Vagina (tissue), 2 donors: ENCODE measurements at regions not wholly inside any gene's neighbourhood (a gene's known extent, or its start where the extent isn't known, plus 50 kb on each side); places are given as distances from the start of the nearest gene placed in this dataset.
A peak's percentile ranks its signal among the peaks of the same experiment; 100 is the strongest.

ENCODE experiments used
- DNase-seq, 2 donors: peaks; one replicate each; pipeline ENCODE4 v3.0.0-alpha.2; 2017; ENCODE audit errors: extremely low spot score in 2 of 2
- H3K27ac ChIP-seq: fragments of 200-600 bp; sonication (generic); one replicate; pipeline ENCODE4 v1.5.1; 2019
- H3K27me3 ChIP-seq: fragments of 200-600 bp; sonication (generic); one replicate; pipeline ENCODE4 v1.5.1; 2019
- H3K36me3 ChIP-seq, 2 donors: fragments of 200-600 bp; sonication (generic); one replicate each; pipeline ENCODE4 v1.5.1; 2017 to 2019
- H3K4me1 ChIP-seq: fragments of 200-600 bp; sonication (generic); one replicate; pipeline ENCODE4 v1.5.1; 2019
- H3K4me3 ChIP-seq, 2 donors: fragments of 200-600 bp; sonication (generic); 1 replicate in 1 of 2; 2 replicates in 1 of 2; pipeline ENCODE4 v1.5.1; 2016 to 2019
- H3K9me3 ChIP-seq: fragments of 200-600 bp; sonication (generic); one replicate; pipeline ENCODE4 v1.5.1; 2019
- POLR2A ChIP-seq, 2 donors: fragments of 450-650 bp; IDR thresholded peaks; one replicate each; pipeline ENCODE4 v1.6.1; 2017; ENCODE audit warnings: antibody characterized with exemption in 2 of 2, mild to moderate bottlenecking in 2 of 2, moderate library complexity in 2 of 2
- POLR2AphosphoS5 ChIP-seq, 2 donors: sonication (generic); formaldehyde crosslinking; IDR thresholded peaks; one replicate each; pipeline ENCODE4 v1.9.0; 2017; ENCODE audit warnings: antibody characterized with exemption in 2 of 2, mild to moderate bottlenecking in 2 of 2, low read depth in 1 of 2; ENCODE audit not compliant: insufficient read depth in 1 of 2
- intact Hi-C: fragments of 100-400 bp; cut with DNase I; formaldehyde crosslinking; loops from one replicate; pipeline ENCODE4 v1.15.1; 2023
- TF ChIP-seq, protein P1 (sequence below), 3 experiments: fragments of 450-650 bp in 2 of 3; fragments of 200-600 bp in 1 of 3; sonication (generic) in 1 of 3; IDR thresholded peaks; one replicate each; pipeline ENCODE4 v1.5.1; 2017 to 2019; ENCODE audit warnings: antibody characterized with exemption in 3 of 3, mild to moderate bottlenecking in 2 of 3, moderate library complexity in 2 of 3

GRCh38 chrX:936979-937769, 275.3 kb downstream of the CRLF2 start:
- peak in 1 of 2 donors; percentile 31 for DNase-seq
- H3K27me3 ChIP-seq: no peaks in the 10 kb centered on the region
- TF ChIP-seq, protein P1, sequence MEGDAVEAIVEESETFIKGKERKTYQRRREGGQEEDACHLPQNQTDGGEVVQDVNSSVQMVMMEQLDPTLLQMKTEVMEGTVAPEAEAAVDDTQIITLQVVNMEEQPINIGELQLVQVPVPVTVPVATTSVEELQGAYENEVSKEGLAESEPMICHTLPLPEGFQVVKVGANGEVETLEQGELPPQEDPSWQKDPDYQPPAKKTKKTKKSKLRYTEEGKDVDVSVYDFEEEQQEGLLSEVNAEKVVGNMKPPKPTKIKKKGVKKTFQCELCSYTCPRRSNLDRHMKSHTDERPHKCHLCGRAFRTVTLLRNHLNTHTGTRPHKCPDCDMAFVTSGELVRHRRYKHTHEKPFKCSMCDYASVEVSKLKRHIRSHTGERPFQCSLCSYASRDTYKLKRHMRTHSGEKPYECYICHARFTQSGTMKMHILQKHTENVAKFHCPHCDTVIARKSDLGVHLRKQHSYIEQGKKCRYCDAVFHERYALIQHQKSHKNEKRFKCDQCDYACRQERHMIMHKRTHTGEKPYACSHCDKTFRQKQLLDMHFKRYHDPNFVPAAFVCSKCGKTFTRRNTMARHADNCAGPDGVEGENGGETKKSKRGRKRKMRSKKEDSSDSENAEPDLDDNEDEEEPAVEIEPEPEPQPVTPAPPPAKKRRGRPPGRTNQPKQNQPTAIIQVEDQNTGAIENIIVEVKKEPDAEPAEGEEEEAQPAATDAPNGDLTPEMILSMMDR (IDR thresholded peaks at IDR 0.05): no peak
- TF ChIP-seq POLR2A (IDR thresholded peaks at IDR 0.05): no peak
- TF ChIP-seq POLR2AphosphoS5 (IDR thresholded peaks at IDR 0.05; ENCODE audit: insufficient read depth in 1 of 2, low read depth in 1 of 2): no peak
- H3K9me3 ChIP-seq: no peaks in the 10 kb centered on the region
- intact Hi-C loops: no loop called here
- H3K36me3 ChIP-seq: no peaks in the 10 kb centered on the region
- H3K27ac ChIP-seq: no peak overlapping the region
- no peak overlapping the region for H3K4me3 ChIP-seq
- H3K4me1 ChIP-seq: no peaks in the 10 kb centered on the region

DNA sequence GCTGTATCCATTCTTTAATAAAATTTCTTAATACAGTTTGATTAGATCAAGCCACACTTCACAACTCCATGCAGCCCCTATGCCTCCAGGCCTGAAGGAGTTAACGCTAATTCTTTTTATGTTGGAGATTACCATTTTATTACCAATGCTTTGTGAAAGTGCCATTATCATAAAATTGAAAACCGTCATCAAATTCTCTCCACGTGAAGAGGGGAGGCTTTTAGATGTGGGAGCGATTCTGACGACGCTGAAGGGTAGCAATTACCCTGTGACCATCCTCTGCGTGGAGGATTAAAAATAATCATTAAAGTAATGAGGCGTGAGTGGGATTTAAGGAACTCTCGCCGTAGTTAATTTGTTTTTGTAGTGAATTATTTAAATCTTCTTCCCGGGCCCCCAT, 278.8 kb downstream of the CRLF2 start:
- Histone ChIP-seq H3K4me3 (no peak overlapping the region), H3K27ac (no peak overlapping the region), H3K36me3 (no peaks in the 10 kb centered on the region), H3K9me3 (no peaks in the 10 kb centered on the region), H3K27me3 (no peaks in the 10 kb centered on the region), H3K4me1 (no peaks in the 10 kb centered on the region)
- TF ChIP-seq, protein P1 (IDR thresholded peaks at IDR 0.05): no peak
- TF ChIP-seq POLR2A (IDR thresholded peaks at IDR 0.05): no peak
- no peak for TF ChIP-seq POLR2AphosphoS5 (IDR thresholded peaks at IDR 0.05; ENCODE audit: insufficient read depth in 1 of 2, low read depth in 1 of 2)
- intact Hi-C loops: no loop called here
- no peak for DNase-seq

GRCh38 chrX:928606-929005, 283.8 kb downstream of the CRLF2 start:
- H3K36me3 ChIP-seq: no peaks in the 10 kb centered on the region
- TF ChIP-seq POLR2AphosphoS5 (IDR thresholded peaks at IDR 0.05; ENCODE audit: insufficient read depth in 1 of 2, low read depth in 1 of 2) (no peak), POLR2A (IDR thresholded peaks at IDR 0.05) (no peak)
- TF ChIP-seq, protein P1 (IDR thresholded peaks at IDR 0.05): no peak
- no peaks in the 10 kb centered on the region for H3K9me3 ChIP-seq
- no peak overlapping the region for H3K4me3 ChIP-seq
- H3K27me3 ChIP-seq: no peaks in the 10 kb centered on the region
- no peaks in the 10 kb centered on the region for H3K4me1 ChIP-seq
- intact Hi-C loops: no loop called here
- no peak overlapping the region for H3K27ac ChIP-seq
- peak in 1 of 2 donors; percentile 25 for DNase-seq

DNA sequence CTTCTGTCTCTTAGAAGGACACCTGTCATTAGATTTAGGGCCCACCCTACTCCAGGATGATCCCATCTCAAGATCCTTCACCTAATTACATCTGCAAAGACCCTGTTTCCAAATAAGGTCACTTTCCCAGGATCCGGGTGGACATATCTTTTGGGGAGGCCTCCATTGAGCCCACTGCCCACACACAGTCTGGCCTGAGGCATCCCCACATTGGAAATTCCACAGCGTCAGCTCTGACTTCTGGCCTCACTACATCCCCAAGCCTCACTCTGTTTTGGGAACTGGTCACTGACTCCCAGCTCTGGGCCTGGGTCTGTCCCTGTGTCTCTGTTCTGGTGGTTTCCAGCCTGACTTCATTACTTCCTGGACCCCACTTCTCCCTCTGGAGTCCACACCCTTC, 285.5 kb downstream of the CRLF2 start:
- H3K4me1 ChIP-seq: no peaks in the 10 kb centered on the region
- H3K36me3 ChIP-seq: no peaks in the 10 kb centered on the region
- H3K4me3 ChIP-seq: no peak overlapping the region
- H3K9me3 ChIP-seq: no peaks in the 10 kb centered on the region
- peak in 1 of 2 donors; percentile 70 for DNase-seq
- H3K27me3 ChIP-seq: no peaks in the 10 kb centered on the region
- no peak overlapping the region for H3K27ac ChIP-seq
- intact Hi-C loops: no loop called here
- TF ChIP-seq, protein P1 (IDR thresholded peaks at IDR 0.05): no peak

- Histone ChIP-seq H3K4me3 (no peak overlapping the region), H3K27ac (no peak overlapping the region), H3K4me1 (no peaks in the 10 kb centered on the region), H3K36me3 (no peaks in the 10 kb centered on the region), H3K27me3 (no peaks in the 10 kb centered on the region), H3K9me3 (no peaks in the 10 kb centered on the region)
- TF ChIP-seq, protein P1 (IDR thresholded peaks at IDR 0.05): no peak
- no peak for TF ChIP-seq POLR2AphosphoS5 (IDR thresholded peaks at IDR 0.05; ENCODE audit: insufficient read depth in 1 of 2, low read depth in 1 of 2)
- intact Hi-C loops: no loop called here
- peak in 1 of 2 donors; percentile 55 for DNase-seq
Observed at GRCh38 chrX:926070-926469, 286.4 kb downstream of the CRLF2 start.
